Kasumi-1 (cell line): ENCODE measurements at regions not wholly inside any gene's neighbourhood (a gene's known extent, or its start where the extent isn't known, plus 50 kb on each side); places are given as distances from the start of the nearest gene placed in this dataset.

Experiments used
- DNase-seq, 2 experiments: peaks; one replicate each; lab custom pipeline; 2025; lab: John Stamatoyannopoulos, UW

DNA sequence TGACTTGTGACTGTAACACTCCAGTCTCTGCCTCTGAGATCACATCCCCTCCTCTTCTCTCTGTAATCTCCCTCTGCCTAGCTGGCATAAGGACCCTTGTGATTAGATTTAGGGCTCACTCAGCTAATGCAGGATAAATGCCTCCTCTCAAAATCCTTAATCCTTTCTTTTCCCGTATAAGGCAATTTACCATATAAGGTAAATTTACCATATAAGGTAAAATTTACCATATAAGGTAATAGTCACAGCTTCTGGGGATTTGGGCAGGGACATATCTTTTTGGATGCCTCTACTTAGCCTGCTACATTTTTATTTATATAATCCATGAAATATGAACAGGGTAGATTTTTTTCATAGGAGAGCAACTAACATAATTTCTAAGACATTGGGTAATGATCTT is 318.0 kb upstream of the PUM3 start:
- no peak for DNase-seq

DNA sequence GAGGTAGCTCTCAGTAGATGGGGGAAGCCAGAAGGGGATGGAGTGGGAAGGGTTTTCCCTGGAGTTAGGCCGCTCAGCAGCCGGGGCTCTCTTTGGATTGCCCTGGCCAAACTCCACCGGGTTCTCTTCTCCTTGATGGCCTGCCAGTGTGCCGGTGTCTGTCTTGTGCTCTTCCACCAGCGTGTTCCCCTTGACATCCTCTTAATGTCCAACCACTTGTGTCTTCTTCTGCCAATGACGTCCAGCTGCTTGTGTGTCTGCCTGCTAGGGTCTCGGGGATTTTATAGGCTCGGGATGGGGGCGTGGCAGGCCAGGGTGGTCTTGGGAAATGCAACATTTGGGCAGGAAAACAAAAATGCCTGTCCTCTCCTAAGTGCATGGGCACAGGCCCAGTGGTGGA is 313.1 kb upstream of the PUM3 start:
- no peak for DNase-seq

DNA sequence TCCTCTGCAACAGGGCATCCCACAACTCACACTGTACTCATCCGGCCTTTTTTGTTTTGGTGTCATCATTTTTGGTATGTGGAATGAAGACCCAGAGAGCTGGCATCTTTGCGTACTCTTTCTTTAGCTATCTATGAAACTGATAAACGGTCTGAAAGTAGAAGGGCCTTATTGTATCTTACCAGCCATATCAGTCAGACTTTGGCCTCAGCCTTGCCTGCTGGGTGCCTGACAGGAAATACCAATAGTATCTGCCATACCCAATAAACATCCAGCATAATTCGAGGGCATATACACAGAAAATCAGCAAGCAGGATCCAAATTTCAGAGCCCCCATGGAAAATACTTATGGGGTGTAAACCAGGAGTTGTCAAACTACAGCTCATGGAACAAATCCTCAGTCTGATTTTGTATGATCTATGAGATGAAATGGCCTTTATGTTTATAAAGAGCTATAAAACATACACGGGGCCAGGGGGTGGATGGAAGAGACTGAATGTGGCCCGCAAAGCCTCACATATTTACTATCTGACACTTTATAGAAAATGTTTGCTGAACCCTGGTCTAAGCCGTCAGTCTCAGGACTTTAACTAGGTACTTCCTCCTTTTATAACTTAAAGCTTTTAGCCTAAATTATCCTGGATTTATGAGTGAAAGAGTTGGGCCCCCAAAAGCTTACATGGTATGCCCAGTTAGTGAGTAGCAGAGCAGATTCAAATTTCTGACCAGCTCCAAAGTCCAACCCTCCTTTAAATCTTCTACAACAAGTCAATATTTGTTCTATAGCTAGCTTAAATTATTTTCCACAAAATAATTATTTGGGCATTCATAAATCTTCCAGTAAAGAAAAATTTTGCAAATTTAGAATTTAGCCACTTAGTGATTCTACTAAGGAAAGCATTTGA is 308.0 kb upstream of the PUM3 start:
- DNase-seq: no peak

DNA sequence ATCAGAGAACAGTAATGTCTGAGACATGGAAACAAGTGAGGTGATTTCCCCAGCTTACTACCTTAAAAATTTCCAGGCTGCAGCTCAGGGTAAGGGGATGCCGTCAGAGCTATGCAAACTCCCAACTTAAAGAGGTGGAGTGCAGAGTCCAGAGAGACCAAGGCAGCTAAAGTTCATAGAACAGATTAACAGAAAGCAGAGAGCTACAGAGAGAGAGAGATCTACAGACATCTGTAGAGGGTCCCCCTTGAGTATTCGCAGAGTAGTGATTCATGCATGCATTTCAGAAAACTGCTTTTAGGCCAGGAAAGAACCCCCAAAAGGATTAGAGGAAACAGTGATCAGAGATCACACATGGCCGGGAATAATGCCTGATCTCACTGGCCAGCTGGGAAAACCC is 306.2 kb upstream of the PUM3 start:
- DNase-seq: no peak

DNA sequence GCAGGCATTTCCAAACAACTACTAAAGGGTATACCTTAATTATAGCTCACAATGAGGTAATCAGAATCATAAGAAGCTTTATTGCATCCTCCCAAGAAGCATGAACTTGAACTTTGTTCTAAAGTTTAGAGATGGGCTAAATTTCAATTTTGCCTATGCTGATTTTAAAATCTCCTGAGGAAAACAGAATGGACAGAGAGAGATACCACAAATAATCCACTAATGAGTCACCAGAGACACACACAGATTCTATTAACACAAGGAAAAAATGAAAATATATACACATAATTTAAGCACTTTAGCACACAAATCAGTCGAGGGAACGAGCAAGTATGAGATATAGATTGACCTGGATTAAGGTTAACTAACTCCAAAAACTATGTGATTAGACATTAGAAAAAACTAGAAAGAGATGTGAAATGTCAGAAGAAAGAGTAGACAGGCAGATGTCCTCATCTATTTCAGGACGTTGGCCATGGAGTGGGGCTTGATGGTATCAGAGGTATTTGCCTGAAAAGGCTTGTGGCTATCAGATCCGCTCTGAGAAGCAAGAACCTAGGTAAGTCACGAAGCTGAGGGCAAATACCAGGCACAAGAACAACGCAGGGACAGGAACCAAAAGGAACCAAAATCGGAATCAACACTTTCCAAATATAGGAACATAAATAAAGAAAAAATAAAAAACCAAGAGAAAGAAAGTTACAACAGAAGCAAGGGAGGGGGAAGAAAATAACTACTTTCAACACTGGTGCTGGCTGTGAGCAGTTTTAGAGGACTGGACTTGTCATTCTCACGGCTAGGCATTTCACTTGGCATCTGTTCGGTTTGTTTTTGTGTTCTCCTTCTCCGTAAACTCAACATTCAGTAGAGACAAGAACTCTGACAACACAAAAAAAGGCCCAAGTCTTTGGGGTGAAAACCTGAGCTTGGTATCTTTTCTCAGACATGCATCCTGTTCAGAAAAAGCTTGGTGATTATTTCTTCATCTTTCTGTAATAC is 294.6 kb upstream of the PUM3 start:
- no peak for DNase-seq

DNA sequence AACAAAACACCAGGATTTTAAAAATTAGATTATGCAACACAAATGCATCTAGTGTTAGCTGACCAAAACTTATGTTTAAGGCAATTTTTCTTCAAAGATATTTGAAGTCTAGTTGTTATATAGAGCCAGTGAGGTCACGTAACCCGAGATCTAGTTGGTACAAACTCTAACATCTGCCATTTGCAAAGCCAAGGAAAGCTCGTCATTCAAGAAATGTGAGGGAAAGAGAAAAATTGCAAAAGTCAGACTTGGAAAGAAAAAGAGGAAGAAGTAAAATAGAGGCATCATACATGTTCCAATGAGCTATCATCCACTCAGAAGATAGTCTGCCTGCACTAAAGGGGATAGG is 293.4 kb upstream of the PUM3 start:
- no peak for DNase-seq

DNA sequence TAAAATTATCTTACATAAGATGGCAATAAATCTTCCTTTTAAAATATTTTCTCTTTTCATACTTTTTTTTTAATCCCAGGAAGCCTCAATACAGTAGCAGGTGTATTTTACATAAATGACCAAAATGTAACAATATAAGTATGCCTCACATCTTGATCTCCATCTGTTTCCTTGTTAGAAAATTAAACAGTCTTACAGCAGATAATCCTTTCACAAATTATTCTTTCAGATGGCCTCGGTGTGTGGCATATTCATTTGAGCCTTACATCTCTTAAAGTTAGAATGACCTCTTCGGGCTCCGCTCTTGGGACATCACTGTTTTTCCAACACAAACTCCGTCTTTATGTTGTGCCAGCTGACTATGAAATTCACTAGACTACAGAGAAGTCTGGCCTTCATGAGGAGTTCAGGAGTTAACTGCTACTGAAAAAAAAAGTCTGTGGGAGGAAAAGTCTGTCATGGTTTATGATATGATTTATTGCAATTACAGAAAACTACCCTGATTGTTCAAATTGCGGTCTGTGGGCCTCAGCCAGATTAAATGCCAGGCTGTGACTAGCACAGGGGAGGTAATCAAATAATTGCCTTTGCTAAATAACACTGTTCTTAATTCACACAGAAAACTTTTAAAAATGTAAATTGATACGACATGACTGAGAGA is 292.9 kb upstream of the PUM3 start:
- DNase-seq: no peak

DNA sequence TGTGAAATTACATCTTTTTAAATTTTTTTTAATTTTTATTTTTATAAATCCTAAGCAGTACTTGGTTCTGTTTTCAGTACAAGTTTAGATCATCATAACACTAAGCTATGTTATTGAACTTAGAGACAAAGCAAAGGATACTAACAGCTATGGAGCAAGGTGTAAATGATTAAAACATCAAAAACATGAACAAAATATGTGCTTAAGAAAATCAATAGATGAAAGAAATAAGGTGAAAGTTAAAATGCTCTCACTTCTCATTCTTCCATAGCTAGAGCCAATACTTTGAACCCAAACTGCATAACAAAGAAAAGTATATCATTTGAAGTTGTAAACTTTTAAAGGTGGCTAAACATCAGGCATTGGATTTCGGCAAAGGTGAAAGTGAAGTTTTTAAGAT is 292.3 kb upstream of the PUM3 start:
- no peak for DNase-seq

DNA sequence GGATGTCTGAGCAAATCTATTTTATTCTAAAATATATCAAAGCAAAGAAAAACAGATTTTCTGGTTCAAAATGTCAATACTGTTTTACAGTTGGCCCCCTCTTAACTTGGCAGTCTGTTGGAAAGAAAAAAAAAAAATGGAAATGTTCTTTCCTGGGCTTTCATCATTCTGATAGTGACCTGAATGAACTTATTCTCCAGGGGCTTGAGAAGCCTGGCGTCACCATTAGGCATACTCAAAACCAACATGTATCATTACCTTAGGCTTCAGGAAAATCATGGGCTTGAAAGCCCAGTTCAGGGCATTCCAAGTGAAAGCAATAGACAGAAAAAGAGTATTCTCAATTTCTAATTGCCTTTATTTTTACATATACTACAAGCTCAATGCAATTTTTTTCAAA is 283.7 kb upstream of the PUM3 start:
- no peak for DNase-seq

DNA sequence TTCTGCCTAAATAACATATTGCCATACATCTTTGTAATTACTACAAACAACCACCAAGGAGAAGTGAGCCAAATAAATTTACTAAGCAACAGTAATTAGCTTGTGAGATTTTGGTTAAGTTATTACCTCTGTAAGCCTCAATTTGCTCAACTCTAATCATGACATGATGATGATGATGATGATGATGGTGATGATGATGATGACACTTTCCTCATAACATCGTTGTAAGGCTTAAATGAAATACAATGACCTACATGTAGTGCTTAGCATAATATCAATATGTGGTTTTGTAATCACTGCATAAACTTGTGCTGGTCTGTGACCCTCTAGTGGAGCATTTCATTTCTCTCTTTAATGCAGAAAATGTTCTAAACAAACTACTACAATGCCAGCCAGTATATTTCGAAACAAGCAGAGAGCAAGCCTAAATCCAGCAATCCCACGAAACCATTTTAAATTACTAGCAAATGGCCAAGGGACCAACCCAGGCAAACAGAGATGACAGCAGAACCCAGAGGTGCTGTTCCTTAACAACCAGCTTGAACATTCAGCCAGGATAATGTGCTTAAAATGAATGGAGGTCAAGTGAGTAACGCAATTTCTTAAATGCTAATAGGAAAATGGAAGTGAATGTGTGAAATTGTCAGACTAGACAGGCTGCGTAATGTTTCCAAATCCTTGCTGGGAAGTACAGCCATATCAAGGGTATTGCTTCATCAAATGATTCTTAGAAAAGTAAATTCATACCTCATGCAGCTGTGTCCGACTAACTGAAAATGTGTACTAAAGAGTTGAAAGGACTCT is 281.9 kb upstream of the PUM3 start:
- DNase-seq: no peak

DNA sequence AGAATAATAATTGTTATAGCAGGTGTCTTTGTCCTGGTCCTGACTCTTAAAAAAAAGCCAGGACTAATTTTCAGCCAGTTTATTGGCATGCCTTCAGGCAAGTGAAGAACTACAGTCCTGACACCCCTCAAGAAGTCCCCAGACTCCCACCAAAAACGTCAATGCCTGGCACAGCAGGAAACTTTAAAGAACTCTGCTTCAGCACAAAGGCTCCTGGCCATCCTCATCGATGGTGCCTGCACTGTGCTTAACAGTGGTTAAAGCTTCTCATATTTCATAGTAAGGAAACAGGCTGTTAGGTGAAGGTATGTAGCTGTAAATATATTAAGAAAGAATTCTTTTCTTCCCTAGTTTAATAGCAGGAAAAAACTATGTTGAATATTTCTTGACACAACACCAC is 280.1 kb upstream of the PUM3 start:
- no peak for DNase-seq

DNA sequence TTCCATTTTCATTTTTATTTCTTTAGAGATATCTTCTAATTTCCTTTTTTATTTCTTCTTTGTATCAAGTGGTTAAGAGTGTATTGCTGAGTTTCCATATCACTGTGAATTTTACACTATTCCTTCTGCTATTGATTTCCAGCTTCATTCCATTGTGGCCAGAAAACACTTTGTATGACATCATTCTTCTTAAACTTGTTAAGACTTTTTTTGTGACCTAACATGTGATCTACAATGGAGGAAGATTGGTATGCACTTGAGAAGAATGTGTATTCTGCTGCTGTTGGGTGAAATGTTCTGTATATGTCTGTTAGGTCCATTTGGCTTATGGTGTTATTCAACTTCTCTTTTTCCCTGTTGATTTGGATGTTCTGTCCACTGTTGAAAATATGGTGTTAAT is 274.2 kb upstream of the PUM3 start:
- no peak for DNase-seq

DNA sequence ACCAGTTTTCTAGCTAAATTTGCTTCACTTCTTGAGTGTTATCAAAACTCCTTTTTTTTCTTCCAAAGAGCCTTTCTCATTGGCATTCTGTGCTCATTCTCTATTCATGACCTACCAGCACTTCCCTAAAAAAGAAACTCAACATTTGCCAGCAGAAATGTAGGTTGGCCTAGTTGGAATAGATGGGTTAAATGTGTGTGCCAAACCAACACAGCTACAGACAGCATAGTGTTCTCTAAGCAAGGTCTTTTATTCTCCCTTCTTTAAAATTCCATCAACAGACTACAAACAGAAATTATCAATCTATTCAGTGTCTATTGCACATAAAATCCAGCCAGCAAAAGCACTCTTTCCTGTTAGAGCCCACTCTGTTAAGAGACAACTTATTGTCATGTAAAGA is 255.8 kb upstream of the PUM3 start:
- DNase-seq: no peak

DNA sequence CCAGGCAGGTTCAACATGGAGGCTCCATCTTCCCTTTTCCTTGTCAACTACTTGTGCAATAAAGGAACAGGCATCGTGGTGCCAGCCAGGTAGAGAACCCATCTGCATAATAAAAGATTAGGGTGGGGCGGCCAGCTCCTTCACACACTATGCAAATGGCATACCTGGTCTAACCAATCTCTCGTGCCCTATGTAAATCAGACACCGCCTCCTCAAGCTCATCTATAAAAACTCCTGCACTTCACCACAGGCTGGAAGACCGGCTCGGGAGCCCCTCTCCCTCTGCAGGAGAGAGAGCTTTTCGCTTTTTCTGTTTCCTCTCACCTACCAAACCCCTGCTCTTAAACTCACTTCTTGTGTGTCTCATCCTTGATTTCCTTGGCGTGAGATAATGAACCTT is 244.3 kb upstream of the PUM3 start:
- no peak for DNase-seq

DNA sequence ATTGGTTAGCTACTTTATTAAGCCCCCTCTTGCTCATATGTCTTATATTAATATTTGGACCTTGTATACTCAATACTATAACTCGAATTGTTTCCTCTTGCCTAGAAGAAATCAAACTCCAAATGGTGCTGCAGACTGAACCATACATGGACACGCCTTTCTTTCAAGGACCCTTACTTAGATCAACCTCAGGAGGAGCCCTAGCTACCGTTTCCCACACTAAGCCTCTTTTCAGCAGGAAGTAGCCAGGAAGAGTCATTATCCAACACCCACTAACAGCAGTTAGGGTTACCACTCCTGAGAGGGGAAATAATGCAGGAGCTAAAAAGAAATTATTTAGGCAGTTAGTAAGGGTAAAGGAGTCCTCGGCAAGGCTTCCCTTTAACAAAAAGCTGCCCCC is 243.8 kb upstream of the PUM3 start:
- DNase-seq: no peak

DNA sequence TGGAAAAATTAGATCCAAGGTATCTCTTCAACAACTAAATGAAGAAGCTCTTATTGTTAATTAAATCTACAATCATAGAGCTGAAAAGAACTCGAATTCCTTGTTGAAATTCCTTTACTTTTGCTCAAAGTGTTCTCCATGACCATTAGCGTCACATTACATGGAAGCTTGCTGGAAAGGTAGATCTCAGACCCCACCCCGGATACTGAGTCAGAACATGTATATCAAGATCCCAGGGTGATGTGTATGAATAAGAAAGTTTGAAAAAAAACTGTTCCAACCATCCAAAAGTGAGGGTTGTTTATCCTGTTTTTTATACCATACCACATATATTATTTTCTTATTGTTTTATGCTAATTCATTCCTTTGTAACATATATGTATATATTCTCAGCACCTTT is 237.1 kb upstream of the PUM3 start:
- DNase-seq: no peak

DNA sequence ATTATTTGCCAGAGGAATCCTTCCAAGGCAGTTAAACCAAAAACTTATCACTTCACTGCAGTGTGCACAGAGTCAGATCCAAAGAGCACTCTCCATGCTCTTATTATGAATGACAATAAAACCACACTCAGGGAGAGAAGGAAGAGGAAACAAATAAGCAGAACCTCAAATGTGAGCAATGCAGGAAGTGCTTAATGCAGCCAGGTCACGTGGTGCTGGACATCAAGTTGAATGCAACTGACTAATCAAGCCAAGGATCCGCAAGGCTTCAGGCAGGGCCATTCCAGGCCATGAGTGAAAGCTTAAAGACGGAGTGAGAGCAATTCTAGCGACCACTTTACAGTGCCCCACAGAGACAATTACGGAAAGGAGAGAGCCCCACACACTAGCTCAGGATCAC is 230.4 kb upstream of the PUM3 start:
- DNase-seq: peak in 1 of 2 experiments; percentile 1

DNA sequence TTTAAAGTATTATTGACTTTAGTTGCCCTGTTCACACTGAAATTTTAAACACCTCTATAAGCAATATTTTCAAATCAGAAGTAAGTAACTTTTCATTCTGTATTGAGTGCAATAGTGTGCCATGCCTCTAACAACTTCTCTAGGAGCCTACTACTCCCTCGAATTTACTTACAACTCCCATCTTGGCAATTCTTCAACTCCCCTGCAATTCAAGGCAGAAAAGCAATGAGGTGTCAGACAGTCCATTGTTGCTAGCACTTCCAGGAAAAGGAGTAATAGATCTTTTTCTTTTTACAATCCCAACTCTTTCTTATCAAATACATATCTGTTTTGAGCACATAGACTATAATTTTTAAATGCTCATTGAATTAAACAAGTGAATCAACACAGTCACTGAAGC is 222.7 kb upstream of the PUM3 start:
- no peak for DNase-seq

DNA sequence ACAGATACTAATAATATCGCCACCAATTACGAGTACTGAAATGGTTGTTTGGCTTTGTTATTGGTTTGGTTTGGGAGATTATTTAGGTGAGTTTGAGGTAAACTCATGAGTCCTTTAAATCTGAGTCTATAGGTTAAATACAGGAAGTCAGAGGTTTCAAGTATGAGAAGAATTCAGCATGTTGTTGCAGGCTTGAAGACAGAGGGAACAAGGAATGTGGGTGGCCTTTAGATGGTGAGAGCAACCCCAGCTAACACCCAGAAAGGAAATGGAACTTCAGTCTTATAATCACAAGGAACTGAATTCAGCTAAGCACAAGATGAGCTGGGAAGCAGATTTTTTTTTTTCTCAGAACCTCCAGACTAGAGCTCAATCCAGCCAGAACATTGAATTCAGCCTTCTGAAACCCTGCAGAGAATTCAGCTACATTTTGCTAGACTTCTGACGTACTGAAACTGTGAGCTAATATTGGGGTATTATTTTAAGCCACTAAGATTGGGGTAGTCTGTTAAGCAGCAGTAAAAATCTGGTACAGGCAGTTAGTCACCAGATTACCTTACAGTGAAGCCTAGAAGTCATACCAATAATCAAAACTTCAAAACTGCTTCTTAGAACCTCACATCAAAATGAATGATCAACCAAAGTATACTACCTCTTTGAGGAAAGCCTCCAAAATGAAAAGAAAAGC is 216.0 kb upstream of the PUM3 start:
- no peak for DNase-seq

DNA sequence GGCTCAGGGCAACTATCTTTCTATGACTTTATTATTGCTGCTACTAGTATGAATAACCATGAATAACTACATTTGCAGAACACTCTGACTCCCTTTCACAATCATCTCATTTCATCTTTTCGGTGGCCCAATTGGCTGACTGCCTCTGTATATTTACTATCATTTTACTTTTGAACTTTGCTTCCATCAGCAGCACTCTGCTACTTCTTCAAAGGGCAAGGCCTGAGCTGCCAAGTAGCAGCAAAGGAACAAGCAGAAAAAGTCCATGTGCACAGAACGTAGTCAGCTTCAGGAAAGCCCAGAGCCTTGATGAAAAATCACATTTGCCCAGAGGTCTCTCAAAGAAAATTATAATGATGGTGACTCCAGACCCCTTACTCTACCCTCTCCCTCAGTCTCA is 214.5 kb upstream of the PUM3 start:
- DNase-seq: no peak

DNA sequence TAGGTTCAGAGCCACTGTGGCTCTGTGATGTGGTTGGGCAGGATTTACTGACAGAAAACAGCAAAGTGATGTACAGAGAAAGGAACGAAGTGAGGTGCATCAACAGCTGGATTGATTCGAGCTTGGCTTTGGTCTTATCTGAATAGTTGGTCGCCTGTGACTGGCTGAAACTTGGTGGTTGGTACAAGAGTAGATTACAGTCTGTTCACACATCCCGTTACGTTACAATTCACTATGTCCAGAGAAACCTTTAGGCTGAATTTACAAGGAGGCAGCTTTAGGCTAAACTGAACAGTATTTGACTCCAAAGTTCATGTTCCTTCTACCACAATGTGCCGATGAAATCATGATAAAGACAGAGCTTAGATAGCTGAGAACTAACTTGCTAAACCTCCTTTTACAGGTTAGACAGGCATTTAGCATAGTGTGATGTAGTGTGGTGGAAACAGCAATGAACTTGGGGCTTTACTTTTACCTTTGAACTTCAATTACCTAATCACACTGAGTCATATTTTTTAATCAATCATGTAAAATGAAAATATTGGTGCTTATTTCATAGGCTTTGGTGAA is 210.2 kb upstream of the PUM3 start:
- DNase-seq: no peak
